HG03175 (cell line): ENCODE measurements at regions not wholly inside any gene's neighbourhood (a gene's known extent, or its start where the extent isn't known, plus 50 kb on each side); places are given as distances from the start of the nearest gene placed in this dataset.

ENCODE experiments used
- ATAC-seq: cut with Tn5 transposase; IDR thresholded peaks from one replicate; pipeline ENCODE4 v1.9.1; 2021; ENCODE audit warnings: mild to moderate bottlenecking, moderate library complexity; ENCODE audit not compliant: unreplicated experiment

DNA sequence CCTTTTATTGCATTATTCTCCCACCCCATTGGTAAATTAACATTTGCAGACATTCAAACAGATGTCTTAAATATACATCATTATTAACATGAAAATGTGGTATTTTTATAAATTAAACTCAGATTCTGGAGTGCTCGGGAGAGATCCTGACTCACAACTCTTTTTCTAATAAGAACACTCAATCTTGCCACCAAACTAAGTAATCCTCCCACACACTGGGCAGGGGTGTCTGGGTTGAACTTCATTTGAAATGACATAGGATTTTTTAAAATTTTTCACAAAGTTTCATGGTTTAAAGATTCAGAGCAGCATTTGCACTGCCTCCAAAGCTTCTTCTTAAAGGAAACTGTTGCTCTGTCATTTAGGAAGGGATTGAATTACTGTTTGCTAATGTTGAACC, 754.3 kb downstream of the MECOM start:
- no peak for ATAC-seq

DNA sequence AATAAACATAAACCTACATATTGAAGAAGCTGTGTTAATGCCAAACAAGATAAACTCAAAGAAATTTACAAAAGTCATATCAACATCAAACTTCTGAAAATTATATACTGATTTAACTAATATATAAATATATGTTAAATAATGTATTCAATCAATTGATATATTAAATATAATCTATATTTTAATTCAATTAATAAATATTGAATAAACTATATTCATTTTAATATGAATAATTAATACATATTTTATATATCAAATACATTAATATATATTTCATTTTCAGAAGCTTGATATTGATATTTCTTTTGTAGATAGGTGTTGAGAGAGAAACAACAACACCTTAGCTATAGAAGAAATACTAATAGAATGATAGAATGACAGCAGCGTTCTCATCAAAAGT, 768.1 kb downstream of the MECOM start:
- ATAC-seq: no peak

- no peak for ATAC-seq
Measured at GRCh38 chr3:168894214-168894613, 769.3 kb downstream of the MECOM start.

- ATAC-seq: no peak
Measured at GRCh38 chr3:168889666-168890065, 773.8 kb downstream of the MECOM start.

DNA sequence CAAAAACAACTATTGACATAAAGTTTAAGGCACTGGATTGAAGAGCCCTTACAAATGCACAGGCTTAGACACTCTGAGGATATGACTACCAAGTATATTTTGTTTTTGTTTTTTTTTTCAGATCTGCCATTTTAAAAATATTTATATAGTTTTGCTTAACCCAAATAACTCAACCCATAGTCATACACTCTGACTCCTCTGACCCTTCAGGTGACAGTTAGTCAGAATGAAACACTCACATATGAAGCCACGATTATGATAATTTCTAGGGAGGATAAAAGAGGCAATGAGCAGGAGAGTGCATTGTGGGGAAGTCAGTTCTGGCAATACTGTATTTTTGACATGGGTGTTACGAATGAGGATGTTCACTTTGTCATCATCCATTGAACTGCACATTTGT, 774.7 kb downstream of the MECOM start:
- ATAC-seq: no peak

DNA sequence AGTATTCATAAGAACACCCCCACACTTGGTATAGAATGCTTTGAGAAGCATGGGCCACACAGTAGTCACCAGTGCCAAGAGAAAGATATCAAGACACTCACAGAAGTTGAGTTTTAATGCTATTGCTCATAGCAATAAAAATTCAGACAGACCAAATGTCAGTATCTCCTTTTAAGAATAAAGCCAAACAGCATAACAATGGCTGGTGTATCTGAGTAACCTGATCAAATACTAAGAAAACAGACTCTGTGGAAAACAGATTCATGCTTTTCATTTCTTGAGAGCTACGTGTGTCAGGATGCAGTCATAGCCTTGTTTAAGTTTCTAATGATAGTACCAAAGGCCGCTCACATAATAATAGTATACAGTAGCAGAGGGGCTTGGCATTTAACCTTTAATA, 778.5 kb downstream of the MECOM start:
- ATAC-seq: no peak

- no peak for ATAC-seq
Measured at GRCh38 chr3:168884353-168884903, 779.1 kb downstream of the MECOM start.

GRCh38 chr3:168883145-168883544, 780.4 kb downstream of the MECOM start:
- ATAC-seq: no peak

DNA sequence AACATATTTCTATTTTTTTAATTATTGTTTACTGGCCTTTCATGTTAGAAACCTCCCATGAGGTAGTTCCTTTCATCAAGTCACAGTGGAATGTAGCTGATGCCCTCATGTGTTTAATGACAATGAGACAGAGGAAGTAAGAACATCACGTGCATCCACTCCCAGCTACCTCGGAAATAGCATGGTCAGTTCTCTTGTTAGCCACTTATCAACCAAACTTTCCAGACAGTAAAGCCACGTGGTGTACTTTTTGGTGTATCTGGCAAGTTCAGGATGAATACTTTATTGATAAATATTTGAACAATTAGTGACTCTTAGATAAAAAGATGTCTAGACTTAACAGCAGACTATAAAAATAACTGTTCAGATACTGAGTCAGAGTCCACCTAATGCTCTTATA, 781.7 kb downstream of the MECOM start:
- ATAC-seq: no peak

DNA sequence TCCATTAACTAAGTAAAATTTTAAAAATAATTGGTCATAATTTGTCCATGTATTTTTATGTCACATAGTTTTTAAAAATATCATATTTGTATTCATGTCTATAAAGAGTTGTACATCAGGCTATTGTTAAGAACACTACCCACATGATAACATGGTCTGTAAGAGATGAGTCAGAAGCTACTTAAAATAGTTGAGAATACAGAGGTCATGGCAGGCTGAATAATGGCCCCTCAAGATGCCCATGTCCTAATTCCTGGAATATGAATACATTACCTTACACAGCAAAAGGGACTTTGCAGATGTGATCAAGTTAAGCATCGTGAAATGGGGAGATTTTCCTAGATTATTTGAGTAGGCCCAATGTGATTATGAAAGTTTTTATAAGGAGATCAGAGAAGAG, 782.9 kb upstream of the GOLIM4 start:
- ATAC-seq: no peak

- no peak for ATAC-seq
Measured at GRCh38 chr3:168877899-168878298, 782.2 kb upstream of the GOLIM4 start.

DNA sequence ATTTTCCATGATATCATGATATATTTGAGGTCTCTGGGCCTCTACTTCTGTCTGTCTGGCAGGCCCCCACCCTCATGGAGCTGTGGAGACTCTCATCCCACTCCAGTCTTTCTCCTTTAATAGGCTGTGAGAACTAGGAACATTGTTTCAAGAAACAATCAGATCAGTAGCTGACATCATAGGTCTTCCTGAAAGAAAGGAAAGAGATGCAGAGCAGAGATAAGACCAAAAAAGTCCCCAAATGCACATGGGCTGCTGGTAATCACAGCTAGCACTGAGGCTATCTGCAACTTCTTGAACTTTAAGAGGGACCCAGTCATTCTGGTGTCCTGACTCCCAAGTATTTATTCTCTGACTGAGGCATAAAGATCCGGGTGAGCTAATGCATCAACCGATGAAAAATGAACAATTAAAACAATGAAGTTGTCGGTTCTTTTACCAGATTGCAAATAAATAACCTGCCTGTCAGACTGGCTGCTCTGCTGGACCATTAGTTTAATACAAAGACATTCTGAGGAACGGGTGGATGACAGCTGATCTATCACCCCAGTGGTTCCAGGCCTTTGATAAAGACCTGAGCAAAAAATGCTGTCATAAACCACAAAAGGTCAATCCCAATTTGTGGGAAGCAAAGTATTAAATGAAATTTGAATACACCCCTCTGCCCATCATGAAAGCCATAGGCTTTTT, 780.8 kb upstream of the GOLIM4 start:
- ATAC-seq: no peak

DNA sequence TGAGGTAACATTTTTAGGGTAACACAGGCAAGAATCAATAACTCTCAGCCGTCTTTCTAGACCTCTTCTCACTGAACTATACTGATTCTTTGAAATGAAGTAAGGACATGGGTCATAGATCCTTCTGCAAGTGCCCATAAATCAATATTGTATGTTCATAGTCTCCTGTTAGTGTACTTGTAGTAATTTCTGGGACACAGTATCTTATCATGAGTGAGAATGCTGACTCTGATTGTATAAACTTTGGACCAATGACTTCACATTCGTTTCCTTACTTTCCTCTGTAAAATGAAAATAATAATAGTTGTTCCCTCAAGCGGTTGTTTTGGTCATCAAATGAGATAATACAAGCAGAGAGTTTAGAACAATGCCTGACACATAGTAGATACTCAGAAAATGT, 777.1 kb upstream of the GOLIM4 start:
- ATAC-seq: no peak

GRCh38 chr3:168870892-168871291, 775.2 kb upstream of the GOLIM4 start:
- ATAC-seq: no peak

GRCh38 chr3:168865022-168865551, 769.4 kb upstream of the GOLIM4 start:
- peak; percentile 54 for ATAC-seq

DNA sequence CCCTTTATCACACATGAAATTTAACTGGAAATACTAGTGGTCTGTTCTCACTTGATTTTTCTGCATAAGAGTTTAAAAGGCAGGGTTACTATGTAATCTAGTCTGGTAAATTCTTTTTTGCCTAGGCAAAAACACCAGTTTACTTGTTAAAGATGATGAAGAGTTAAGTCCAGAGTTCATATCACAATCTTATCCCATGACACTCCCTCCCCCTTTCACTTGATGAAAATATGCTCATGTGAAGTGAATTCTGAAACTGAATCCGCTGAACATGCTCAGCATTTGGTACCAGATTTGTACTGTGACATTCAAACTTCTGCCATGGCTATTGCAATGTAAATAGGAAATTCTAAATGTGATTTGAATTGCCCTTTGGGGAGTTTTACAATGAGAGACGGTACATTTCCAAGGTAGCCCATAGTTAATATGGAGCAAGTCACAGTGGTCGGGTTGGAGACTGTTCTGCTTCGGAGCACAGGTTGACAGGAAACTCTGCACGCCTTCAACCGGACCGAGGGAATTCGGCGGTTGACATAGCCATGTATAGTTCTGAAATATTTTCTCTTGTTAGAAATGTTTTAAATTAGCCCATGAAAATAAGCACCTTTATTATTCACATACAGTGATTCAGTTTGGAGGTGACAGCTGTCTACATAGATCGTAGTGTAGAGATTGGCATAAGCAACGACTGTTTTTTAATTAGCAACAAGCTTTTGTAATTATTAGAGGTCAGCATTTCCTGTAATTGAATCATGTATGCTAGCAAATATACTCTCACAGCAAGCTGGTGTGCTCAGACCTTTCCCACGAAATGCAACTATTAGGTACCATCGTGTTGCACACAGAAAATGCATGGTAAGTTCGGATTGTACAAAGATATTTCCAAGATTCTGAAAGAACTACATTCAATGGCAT, 768.6 kb upstream of the GOLIM4 start:
- peak; percentile 17 for ATAC-seq

DNA sequence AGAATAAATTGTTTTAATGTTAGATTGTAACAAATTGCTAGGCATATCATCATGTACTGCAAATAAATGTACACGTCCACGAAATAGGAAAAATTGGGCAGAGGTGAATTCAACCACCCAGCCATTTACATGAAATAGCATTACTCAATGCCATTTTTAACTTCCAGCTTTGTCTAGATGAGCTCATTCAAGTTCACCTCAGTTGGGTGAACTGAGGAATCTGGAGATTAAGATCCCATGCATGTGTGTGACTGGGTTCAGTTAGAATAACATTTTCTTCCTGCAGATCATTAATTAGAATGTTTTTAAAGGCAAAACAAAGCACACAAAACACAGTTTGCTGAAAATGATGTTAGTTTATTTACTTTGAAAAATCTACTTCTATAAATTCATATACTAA, 767.8 kb upstream of the GOLIM4 start:
- ATAC-seq: no peak

GRCh38 chr3:168862466-168862865, 766.7 kb upstream of the GOLIM4 start:
- no peak for ATAC-seq

DNA sequence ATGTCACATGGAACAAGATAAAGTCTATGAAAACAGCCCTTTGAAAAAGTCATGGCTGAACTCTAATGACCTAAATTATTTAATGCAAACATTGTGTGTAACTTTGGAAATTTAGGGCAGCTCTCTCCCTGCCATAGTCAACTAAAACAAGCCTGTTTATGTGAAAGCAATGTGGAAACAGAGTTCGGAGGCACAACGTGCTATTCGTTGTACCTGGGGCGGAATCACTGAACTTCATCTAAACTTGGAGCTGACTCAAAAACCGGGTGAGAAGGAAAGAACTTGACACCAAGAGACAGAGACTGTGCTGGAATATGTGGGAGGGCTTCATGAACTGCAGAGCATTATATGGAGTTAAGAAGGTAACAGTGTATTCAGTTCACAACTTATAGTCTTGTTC, 764.9 kb upstream of the GOLIM4 start:
- ATAC-seq: no peak

DNA sequence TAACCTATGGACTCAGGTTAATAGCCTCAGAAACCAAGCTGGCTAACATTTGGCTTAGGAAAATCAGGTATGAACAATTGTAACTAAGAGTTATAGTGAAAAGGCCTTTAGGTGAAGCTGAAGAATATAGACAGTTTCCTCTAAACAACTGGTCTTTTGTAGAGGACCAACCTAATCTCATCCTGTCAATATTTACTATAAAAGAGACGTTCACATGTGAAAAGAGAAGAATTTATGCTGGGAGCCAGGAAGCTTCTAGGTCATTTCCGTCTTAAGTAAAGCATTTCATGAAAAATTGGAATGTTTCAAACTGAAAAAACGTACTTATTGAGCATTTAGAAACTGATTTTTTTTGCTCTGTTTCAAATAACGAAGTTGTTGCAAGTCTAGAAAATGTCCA, 764.3 kb upstream of the GOLIM4 start:
- ATAC-seq: no peak

DNA sequence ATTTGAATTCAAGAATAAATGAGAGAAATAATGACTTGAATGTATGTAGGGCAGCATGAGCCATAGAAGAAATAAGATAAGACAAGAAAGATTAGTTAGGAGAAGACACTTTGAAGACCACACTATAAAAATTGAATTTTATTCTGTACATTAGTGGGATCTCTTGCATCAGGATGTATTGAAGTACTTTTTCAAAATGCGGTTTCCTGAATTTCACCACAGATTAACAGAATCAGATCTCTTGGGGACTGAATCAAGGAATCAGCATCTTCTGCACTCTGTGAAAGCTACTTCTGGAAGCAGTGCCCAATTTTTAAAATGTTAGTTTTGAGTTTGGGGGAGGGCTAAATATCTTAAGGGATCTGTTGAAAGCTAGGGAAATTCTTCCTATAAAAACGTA, 763.9 kb upstream of the GOLIM4 start:
- no peak for ATAC-seq

GRCh38 chr3:168859143-168859542, 763.4 kb upstream of the GOLIM4 start:
- ATAC-seq: no peak
